ENCODE measurements at regions not wholly inside any gene's neighbourhood (a gene's known extent, or its start where the extent isn't known, plus 50 kb on each side); places are given as distances from the start of the nearest gene placed in this dataset.

DNA sequence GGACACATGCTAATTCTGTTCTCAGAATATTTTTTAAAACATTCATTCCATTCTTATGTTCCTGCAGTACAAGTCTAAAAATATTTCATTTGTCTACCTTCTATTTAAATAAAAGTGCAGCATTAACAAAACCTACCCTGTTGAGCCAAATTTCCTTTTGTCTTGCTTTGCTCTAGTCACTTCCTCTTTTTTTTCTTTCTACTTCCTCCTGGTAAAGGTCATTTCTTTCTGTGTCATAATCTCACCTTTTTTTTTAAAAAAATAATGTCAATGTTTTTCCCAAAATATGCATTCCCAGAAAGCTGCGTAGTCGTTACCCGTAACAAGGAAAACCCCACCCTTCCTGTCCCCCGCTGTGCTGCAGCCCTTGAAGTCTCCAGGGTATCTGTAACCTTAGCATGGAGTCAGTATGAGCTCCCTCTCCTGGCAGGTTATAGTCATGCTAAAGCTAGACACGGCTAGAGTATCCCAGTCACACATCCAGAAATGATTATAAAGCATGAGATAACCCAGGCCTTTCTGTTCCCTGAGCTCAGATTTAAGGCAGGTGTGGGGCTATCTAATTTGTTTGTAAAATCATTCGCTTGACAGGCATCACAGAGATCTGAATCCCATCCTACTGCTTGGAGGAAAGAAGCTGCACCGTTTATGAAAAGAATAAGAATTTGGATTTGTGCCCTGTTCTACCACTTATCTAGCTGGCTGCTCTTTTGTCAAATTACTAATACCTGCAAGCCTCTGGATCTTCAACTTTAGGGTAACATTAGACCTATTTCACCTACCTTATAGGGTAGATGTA is 51.1 kb upstream of the EED start:
- peak; percentile 86 for DNase-seq (ENCODE audit: low read depth, low spot score)
- peak overlapping the region; percentile 64 for H3K4me3 ChIP-seq
- H3K27ac ChIP-seq: peak overlapping the region; percentile 82
- no peaks in the 10 kb centered on the region for H3K9me3 ChIP-seq (ENCODE audit: low read depth, low read length)
- TF ChIP-seq POLR2AphosphoS5 (IDR thresholded peaks at IDR 0.05; ENCODE audit: borderline replicate concordance, low read depth, low read length) (no peak), EZH2 (IDR thresholded peaks at IDR 0.05) (no peak), FOXP2 (optimal IDR thresholded peaks at IDR 0.05; ENCODE audit: control extremely low read depth, extremely low read length, insufficient read depth) (no peak)
- no peaks in the 10 kb centered on the region for H3K36me3 ChIP-seq (ENCODE audit: insufficient read depth, low read length)
- H3K9ac ChIP-seq (ENCODE audit: insufficient read length): peak overlapping the region; percentile 46

DNA sequence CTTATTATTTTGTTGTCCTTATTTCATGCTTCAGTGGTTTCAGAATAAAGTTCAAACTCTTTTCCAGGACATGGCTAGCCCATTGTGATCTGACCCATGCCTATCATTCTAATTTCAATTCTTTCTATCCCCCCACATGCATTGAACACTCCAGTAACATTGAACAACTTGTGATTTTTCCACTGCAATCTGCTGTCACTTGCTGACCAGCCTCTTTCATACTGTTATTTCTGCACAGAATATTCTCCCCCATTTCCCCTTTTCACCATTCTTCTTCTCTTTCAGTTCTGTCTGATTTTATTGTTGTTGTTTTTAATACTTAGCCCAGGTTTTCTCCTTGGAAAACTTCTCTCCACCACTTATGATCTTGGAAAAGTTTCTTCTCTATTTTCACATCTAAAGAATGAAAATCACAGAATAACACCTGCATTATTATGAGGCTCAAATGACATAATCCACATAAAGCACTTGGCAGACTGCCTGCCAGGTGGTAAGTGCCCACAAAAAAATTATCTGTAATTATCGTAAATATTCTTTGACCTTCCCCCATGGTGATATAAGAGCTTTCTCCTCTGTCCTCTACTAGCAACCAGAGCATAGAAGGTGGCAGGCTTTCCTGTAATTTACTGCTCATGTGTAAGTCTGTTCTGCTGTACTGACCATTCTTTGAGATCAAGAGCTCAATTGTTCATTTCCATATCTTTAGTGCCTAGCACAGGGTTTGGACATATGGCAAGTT is 51.9 kb upstream of the EED start:
- DNase-seq (ENCODE audit: low read depth, low spot score): no peak
- Histone ChIP-seq H3K36me3 (ENCODE audit: insufficient read depth, low read length) (no peaks in the 10 kb centered on the region), H3K9me3 (ENCODE audit: low read depth, low read length) (no peaks in the 10 kb centered on the region), H3K9ac (ENCODE audit: insufficient read length) (peak overlapping the region; percentile 46), H3K27ac (peak overlapping the region; percentile 82), H3K4me3 (peak overlapping the region; percentile 64)
- TF ChIP-seq EZH2 (IDR thresholded peaks at IDR 0.05) (no peak), POLR2AphosphoS5 (IDR thresholded peaks at IDR 0.05; ENCODE audit: borderline replicate concordance, low read depth, low read length) (no peak), FOXP2 (optimal IDR thresholded peaks at IDR 0.05; ENCODE audit: control extremely low read depth, extremely low read length, insufficient read depth) (no peak)

DNA sequence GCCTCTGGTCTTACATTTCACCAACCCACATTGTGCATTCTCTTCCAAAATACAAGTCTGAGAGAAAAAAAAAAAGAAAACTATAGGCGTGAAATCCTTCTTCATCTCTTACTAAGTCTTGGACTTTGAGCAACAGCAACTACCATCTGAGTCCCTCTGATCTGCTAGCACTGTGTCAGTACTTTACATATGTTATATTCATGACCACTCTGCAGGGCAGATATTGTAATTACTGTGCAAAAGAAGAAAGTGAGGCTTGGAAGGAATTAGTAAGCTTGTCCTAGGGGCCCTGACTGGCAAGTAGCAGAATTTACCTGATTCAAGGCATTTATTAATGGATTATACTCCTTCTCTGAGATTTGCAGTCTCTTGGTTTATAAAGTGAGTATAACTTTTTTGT is 52.7 kb upstream of the EED start:
- H3K27ac ChIP-seq: no peak overlapping the region
- H3K9me3 ChIP-seq (ENCODE audit: low read depth, low read length): no peaks in the 10 kb centered on the region
- no peak overlapping the region for H3K4me3 ChIP-seq
- no peak for TF ChIP-seq POLR2AphosphoS5 (IDR thresholded peaks at IDR 0.05; ENCODE audit: borderline replicate concordance, low read depth, low read length)
- H3K9ac ChIP-seq (ENCODE audit: insufficient read length): no peak overlapping the region
- H3K36me3 ChIP-seq (ENCODE audit: insufficient read depth, low read length): no peaks in the 10 kb centered on the region
- DNase-seq (ENCODE audit: low read depth, low spot score): no peak

DNA sequence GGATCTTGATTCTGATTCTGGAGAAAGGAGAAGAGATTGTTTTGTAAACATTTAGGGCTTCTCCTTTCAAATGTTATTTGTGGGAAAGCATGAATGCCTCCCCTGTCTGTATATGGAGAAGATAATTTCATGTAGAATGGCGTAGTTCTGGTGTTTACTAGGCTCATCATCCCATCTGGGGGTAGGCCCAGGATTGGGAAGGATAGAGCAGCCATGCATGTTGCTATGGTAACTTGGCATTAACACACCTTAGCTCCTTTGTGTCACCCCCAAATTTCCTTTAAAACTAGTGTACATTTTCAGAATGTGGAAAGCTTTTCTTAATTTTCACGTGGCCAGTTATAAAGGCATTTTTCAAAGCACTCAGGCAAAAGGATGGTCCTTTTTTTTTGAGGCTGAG is 57.5 kb upstream of the EED start:
- DNase-seq (ENCODE audit: low read depth, low spot score): no peak
- Histone ChIP-seq H3K9me3 (ENCODE audit: low read depth, low read length) (no peaks in the 10 kb centered on the region), H3K4me3 (no peak overlapping the region), H3K36me3 (ENCODE audit: insufficient read depth, low read length) (no peaks in the 10 kb centered on the region), H3K9ac (ENCODE audit: insufficient read length) (no peak overlapping the region), H3K27ac (no peak overlapping the region)
- no peak for TF ChIP-seq EZH2 (IDR thresholded peaks at IDR 0.05)
- no peak for TF ChIP-seq FOXP2 (optimal IDR thresholded peaks at IDR 0.05; ENCODE audit: control extremely low read depth, extremely low read length, insufficient read depth)
- TF ChIP-seq POLR2AphosphoS5 (IDR thresholded peaks at IDR 0.05; ENCODE audit: borderline replicate concordance, low read depth, low read length): no peak

DNA sequence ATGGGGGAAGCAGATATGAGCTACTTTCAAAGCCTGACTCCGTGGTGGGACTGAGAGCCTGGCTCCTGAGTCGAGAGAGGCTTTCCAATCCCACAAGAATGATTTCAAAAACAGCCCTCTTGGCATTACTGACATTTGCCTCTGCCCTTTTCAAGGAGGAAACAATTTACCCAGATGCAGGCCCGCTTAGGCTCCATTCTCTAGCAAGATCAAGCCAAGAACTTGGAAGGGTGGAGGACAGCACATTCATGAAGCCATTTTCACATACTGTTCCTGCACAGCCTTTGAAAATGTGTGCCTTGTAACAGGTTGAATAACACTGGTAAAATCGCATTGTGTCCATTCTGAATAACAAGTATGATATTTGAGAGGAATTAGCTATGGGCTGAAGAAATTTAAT is 58.2 kb upstream of the EED start:
- no peak overlapping the region for H3K4me3 ChIP-seq
- H3K27ac ChIP-seq: no peak overlapping the region
- H3K36me3 ChIP-seq (ENCODE audit: insufficient read depth, low read length): no peaks in the 10 kb centered on the region
- no peak for TF ChIP-seq FOXP2 (optimal IDR thresholded peaks at IDR 0.05; ENCODE audit: control extremely low read depth, extremely low read length, insufficient read depth)
- no peaks in the 10 kb centered on the region for H3K9me3 ChIP-seq (ENCODE audit: low read depth, low read length)
- no peak overlapping the region for H3K9ac ChIP-seq (ENCODE audit: insufficient read length)
- no peak for DNase-seq (ENCODE audit: low read depth, low spot score)

DNA sequence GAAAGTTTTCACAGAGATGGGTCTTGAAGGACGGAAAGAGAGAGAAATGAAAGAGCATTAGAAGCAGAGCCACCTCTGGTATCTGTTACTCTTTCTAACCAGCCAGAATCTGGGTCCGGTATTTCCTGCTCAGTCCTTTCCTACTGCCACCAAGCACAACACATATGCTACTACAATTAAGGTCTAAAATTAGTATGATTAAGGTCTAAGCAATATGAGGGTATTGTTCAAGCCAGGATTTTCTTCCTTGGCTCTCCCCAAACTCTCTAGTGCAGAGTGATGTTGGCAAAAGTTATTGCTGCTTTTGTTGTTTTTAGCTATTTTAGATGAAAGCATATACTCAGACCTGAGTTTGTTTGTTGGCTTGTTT is 59.2 kb upstream of the EED start:
- TF ChIP-seq FOXP2 (optimal IDR thresholded peaks at IDR 0.05; ENCODE audit: control extremely low read depth, extremely low read length, insufficient read depth) (no peak), POLR2AphosphoS5 (IDR thresholded peaks at IDR 0.05; ENCODE audit: borderline replicate concordance, low read depth, low read length) (no peak), EZH2 (IDR thresholded peaks at IDR 0.05) (no peak)
- Histone ChIP-seq H3K27ac (no peak overlapping the region), H3K9ac (ENCODE audit: insufficient read length) (no peak overlapping the region), H3K36me3 (ENCODE audit: insufficient read depth, low read length) (no peaks in the 10 kb centered on the region), H3K4me3 (no peak overlapping the region), H3K9me3 (ENCODE audit: low read depth, low read length) (no peaks in the 10 kb centered on the region)
- DNase-seq (ENCODE audit: low read depth, low spot score): no peak

DNA sequence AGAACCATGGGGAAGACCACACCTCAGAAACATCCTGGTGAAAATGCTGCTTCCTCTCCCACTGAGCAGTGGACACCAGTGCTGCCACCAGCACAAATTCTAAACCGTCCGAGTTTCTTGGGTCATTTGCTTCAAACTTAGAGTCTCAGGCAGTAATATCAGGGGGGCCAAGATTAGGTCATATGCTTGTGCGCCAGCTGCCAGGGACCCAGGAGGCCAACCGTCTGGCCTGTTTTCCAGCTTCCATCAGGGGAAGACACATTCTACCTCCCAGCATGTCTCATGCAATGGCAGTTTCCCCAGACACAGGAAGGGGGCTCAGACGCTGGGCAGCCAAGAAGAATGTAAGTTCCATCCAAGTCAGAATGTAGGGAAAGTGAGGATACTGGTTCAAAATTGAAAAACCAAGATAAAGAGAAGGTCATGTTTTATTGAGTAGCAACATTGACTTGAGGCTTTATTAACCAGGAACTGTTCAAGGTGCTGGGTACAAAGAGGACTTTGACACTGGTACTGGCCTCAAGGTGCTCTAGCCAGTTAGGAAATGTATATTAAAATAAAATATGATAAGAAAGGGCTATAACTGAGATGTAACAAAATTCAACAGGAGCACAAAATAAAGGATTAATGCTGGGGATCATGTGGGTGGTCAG is 59.7 kb upstream of the EED start:
- H3K9ac ChIP-seq (ENCODE audit: insufficient read length): no peak overlapping the region
- no peak for DNase-seq (ENCODE audit: low read depth, low spot score)
- no peak for TF ChIP-seq POLR2AphosphoS5 (IDR thresholded peaks at IDR 0.05; ENCODE audit: borderline replicate concordance, low read depth, low read length)
- H3K9me3 ChIP-seq (ENCODE audit: low read depth, low read length): no peaks in the 10 kb centered on the region
- H3K36me3 ChIP-seq (ENCODE audit: insufficient read depth, low read length): no peaks in the 10 kb centered on the region
- H3K4me3 ChIP-seq: no peak overlapping the region
- H3K27ac ChIP-seq: no peak overlapping the region

DNA sequence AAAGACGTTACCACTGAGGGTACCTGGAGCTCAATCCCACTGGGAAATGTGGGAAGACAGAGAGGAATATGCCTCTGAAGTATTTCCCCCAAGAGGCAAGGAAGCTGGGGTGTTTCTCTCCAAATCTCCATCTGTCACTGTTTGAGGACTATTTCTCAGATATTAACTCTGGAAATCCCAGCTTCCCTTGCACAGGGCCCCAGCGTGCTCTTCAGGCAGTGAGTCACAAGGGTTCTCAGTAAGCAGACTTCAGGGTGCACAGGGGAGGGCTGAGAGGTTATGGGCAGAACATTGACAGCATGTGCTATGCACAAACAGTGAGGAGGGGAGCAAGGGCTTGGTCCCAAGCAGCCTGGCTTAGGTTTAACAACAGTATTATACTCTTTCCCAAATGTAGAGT is 60.9 kb upstream of the EED start:
- TF ChIP-seq FOXP2 (optimal IDR thresholded peaks at IDR 0.05; ENCODE audit: control extremely low read depth, extremely low read length, insufficient read depth) (no peak), EZH2 (IDR thresholded peaks at IDR 0.05) (no peak), POLR2AphosphoS5 (IDR thresholded peaks at IDR 0.05; ENCODE audit: borderline replicate concordance, low read depth, low read length) (no peak)
- H3K36me3 ChIP-seq (ENCODE audit: insufficient read depth, low read length): no peaks in the 10 kb centered on the region
- no peak overlapping the region for H3K4me3 ChIP-seq
- DNase-seq (ENCODE audit: low read depth, low spot score): no peak
- no peak overlapping the region for H3K9ac ChIP-seq (ENCODE audit: insufficient read length)
- H3K9me3 ChIP-seq (ENCODE audit: low read depth, low read length): no peaks in the 10 kb centered on the region; the same call in 1 of the 2 replicates
- H3K27ac ChIP-seq: no peak overlapping the region
